ENCODE measurements at regions not wholly inside any gene's neighbourhood (a gene's known extent, or its start where the extent isn't known, plus 50 kb on each side); places are given as distances from the start of the nearest gene placed in this dataset.

GRCh38 chr2:120552800-120553481 is 182.7 kb upstream of the GLI2 start:
- TF ChIP-seq FOXM1 (IDR thresholded peaks at IDR 0.05; ENCODE audit: borderline replicate concordance, low read depth) (no peak), EP300 (IDR thresholded peaks at IDR 0.05; ENCODE audit: borderline replicate concordance) (0 out of 2 replicates have a peak, but pooled peaks have one; percentile 14), CEBPB (IDR thresholded peaks at IDR 0.05) (no peak), RAD21 (IDR thresholded peaks at IDR 0.05; ENCODE audit: low read depth) (peak; percentile 69), YY1 (IDR thresholded peaks at IDR 0.05; ENCODE audit: low read depth) (no peak), CREB1 (IDR thresholded peaks at IDR 0.05; ENCODE audit: low read depth) (no peak), EGR1 (IDR thresholded peaks at IDR 0.05) (no peak), MAX (IDR thresholded peaks at IDR 0.05) (peak; percentile 83), REST (IDR thresholded peaks at IDR 0.05; ENCODE audit: low read depth) (no peak), TEAD4 (IDR thresholded peaks at IDR 0.05) (no peak), TAF1 (IDR thresholded peaks at IDR 0.05; ENCODE audit: low read depth) (no peak), ZBTB7A (IDR thresholded peaks at IDR 0.05; ENCODE audit: low read depth) (no peak)
